GM21360 (cell line): ENCODE measurements at regions not wholly inside any gene's neighbourhood (a gene's known extent, or its start where the extent isn't known, plus 50 kb on each side); places are given as distances from the start of the nearest gene placed in this dataset.

Experiments
- ATAC-seq: cut with Tn5 transposase; IDR thresholded peaks from one replicate; pipeline ENCODE4 v1.9.1; 2021; ENCODE audit warnings: mild to moderate bottlenecking, moderate library complexity; ENCODE audit not compliant: unreplicated experiment

GRCh38 chr6:104621396-104621795 lies 238.3 kb downstream of the HACE1 start:
- ATAC-seq, result no peak

- no peak for ATAC-seq
Measured at GRCh38 chr6:104617591-104617990, 242.1 kb downstream of the HACE1 start.

DNA sequence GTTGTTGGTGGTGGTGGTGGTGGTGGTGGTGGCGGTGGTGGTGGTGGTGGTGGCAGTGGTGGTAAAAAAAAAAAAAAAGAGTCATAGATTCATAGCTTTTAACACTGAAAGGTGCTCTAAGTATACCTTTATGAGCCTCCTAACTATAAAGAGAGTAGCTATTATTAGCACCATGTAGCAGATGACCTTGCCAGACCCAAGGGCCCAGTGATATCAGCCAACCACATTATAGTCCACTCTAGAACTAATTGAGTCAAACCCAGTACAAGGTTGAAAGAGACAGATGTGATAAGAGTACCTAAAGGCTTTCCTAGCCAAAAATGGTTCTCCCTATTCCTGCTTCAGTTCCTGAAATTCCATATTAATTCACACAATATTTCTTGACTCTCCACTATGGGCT lies 245.3 kb downstream of the HACE1 start:
- ATAC-seq, result no peak

- no peak for ATAC-seq
Measured at GRCh38 chr6:104613416-104614001, 246.2 kb downstream of the HACE1 start.

GRCh38 chr6:104612541-104612940 lies 247.2 kb downstream of the HACE1 start:
- ATAC-seq, result no peak

DNA sequence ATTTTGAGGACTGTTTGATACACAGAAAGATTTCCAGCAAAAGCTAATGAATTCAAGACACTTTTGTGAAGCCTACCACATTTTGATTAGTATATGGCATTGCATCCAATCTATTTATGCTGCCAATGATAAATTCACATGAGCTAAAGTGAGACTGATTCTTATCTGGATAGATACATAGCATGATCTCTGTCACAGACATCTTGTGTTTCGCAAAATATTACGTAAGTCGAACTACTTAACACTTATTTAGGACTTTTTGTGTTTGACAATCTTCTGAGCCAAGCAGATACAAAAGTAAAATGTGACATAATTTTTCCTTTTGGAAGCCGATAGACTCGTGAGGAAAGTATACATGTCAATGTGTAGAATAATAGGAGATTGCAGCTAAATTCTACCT lies 251.6 kb downstream of the HACE1 start:
- ATAC-seq, result no peak

- ATAC-seq, result no peak
Measured at GRCh38 chr6:104607501-104607900, 252.2 kb downstream of the HACE1 start.

- ATAC-seq, result no peak
Measured at GRCh38 chr6:104606361-104606760, 253.4 kb downstream of the HACE1 start.

DNA sequence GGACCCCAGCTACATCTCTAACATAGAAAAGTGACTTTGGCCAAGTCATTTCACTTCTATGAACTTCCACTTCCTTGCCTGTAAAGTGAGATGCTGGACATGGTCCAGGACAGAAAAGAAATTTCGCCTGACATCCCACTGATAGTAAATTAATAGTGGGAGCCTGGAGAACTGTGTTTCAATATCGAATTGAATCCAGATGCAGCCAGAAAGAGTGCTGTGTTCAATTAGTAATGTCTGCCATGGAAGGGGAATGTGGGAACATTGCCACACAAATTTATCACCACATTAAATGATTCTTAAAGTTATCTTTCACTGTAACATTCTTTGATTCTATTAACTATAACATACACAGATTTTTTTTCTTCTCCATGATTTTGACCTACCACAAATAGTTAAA lies 255.0 kb downstream of the HACE1 start:
- no peak for ATAC-seq

DNA sequence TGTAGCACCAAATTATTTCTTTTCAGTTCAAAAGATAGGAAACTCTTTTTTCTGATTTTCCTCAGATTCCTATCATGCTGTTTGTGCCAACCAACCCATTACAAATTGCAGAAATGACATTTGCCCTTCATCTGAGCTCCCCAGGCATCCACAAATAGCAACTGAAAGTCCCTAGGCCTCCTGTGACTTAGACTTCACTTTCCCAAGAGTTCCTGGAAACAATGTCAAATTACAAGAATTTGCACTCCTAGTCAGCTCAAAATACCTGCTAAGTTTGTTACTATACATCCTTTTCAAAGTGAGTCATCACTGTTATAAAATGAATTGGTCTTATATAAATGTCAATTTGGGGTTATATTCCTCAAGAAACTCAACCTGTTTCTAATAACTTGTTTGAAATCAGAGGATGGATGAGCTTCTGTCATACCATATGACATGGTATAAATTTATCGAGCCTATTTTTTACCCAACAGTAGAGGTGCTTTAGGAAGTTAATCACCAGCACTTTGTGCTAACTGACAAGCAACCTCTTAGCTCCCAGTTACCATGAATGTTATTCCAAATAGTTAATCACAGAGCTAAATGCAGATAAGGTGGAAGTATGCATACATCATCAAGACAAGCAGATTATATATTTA lies 256.5 kb downstream of the HACE1 start:
- ATAC-seq, result no peak

GRCh38 chr6:104601721-104602120 lies 258.0 kb downstream of the HACE1 start:
- ATAC-seq, result no peak

DNA sequence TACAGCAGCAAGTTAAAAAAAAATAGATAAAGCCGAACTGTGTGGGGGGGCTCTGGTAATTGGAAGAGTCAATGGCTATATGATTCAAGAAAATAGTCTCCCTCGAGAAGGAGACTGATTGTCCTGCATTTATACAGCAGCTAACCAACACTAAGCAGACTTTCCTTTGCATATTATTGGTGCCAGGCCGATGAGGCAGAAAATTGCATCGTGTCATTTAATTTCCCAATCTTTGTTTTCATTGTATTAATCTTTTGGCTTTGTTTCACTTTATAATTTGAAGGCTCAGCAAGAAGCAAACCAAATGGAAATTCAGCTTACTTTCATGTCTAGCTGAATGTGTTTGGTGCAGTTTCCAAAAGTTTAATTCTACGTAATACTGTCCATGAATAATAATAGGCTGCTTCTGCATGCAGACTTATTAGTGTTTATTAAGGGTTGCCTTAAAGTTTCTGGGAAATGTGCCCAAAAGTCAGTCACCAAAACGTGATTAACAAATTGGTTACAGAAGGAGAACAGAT lies 258.5 kb downstream of the HACE1 start:
- no peak for ATAC-seq

DNA sequence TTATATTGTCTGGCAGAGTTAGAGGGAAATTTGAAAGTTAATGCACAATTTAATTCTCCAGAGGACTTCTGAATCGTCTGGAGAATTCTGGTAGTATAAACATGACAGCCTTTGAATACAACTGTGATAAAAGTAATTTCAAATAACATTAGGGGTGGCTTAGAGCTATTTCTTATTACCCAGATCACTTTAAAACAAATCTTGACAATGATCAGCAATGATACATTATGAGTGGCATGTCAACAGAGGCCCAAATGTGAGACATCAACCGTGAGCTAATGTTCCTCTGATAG lies 259.1 kb downstream of the HACE1 start:
- ATAC-seq, result no peak

- no peak for ATAC-seq
Measured at GRCh38 chr6:104599821-104600638, 259.7 kb downstream of the HACE1 start.

DNA sequence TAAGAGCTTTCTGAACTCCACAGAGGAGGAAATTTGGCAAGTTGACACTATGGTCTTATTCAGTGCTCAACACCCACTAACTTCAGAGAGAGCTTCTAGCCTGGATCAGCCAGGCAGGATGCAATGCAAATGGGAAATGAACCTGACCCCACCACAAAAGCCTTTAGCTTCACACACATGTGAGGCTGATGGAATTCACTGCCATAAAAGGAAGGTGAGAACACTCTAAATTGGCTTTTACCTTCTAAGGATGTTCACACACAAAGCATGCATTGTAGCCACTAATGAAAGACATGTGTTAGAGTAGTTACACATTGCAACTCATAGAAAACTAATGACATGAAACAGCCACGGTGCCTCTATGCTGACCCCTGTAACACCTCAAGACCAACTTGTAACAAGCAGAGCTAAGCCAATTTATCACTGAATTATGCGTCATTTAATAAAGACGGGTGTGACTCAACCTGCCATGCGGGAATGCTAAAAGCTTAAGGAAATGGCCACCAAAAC lies 262.1 kb downstream of the HACE1 start:
- ATAC-seq, result no peak

DNA sequence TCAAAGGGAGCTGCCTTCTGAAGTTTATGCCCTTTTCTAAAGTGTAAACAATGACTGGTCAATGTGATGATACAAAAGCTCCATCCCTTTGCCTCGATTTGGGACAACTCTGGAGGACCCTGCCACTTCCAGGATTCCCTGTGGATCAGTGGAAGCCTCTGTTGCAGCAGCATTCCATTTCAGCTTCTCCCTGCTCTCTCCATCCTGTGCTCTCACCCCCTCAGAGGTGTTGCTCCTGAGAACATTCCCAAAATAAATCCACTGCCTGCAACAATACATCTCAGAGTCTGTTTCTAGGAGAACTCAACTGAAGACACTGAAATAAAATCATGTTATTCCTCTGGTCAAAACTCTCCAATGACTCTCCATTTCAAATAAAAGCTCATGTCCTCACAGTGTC lies 263.6 kb downstream of the HACE1 start:
- no peak for ATAC-seq

GRCh38 chr6:104595311-104595820 lies 264.4 kb downstream of the HACE1 start:
- ATAC-seq, result no peak

DNA sequence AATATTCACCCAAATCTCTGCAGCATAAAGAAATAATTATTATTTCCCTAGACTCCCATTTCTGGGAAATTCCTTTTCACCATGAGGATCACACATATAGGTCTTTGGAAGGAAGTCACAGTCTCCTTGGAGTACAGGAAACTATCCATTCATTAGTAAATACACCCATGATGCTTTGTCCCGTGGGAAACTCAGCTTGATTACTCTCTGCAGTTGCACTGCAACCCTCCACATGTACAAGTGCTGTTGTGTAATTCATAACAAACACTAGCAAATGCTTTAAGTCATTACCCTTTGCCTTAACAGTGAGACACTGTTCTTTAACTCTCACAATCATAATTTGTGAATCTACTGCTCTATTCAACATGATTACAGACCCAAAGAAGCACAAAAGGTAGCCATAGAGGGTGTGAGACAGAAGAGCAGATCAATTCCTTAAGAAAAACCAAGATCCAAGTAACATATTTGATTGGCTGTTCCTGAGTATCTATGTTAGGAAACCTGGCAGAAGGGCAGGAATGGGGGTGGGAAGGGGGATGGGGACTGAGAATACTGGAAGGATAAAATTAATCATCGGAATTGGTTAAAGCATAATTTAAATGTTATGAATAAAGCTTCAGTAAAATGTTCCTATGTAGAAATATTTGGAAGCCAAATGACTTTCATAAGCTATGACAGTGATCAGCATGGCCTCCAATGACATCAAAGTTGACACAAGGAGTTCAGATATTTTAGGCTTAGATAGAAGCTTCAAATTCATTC lies 268.0 kb downstream of the HACE1 start:
- no peak for ATAC-seq

GRCh38 chr6:104589940-104590339 lies 269.8 kb downstream of the HACE1 start:
- no peak for ATAC-seq

GRCh38 chr6:104585646-104586045 lies 274.1 kb downstream of the HACE1 start:
- ATAC-seq, result no peak

DNA sequence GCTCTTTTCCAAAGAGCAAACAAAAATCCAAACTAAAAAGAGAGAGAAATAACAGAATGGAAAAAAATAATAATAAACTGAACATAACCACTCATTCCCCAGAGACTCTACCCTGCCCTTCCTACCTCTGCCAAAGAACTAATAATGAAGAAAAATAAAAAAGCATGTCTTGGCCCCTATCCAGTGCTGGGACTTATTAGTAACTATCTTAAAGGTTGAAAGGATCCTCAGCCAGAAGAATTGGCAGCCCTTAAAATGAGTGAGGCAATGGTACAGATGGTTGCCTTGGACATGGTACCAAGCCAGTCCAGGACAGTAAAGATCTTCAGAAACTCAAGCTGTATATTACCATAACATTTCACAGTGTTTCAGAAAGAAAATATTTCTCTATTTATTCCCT lies 279.3 kb downstream of the HACE1 start:
- no peak for ATAC-seq
